Ishikawa (cell line): ENCODE measurements at regions not wholly inside any gene's neighbourhood (a gene's known extent, or its start where the extent isn't known, plus 50 kb on each side); places are given as distances from the start of the nearest gene placed in this dataset.

Experiments used
- CEBPB ChIP-seq: IDR thresholded peaks from 2 replicates; pipeline ENCODE4 v1.6.1; 2012
- CREB1 ChIP-seq: IDR thresholded peaks from 2 replicates; pipeline ENCODE4 v1.6.1; 2012; ENCODE audit warnings: low read depth
- EGR1 ChIP-seq: IDR thresholded peaks from 2 replicates; pipeline ENCODE4 v1.6.1; 2012
- EP300 ChIP-seq: IDR thresholded peaks from 2 replicates; pipeline ENCODE4 v1.6.1; 2012; ENCODE audit warnings: borderline replicate concordance
- FOXM1 ChIP-seq: IDR thresholded peaks from 2 replicates; pipeline ENCODE4 v1.6.1; 2012; ENCODE audit warnings: low read depth, borderline replicate concordance
- NFIC ChIP-seq: IDR thresholded peaks from 2 replicates; pipeline ENCODE4 v1.6.1; 2012
- RAD21 ChIP-seq: IDR thresholded peaks from 2 replicates; pipeline ENCODE4 v1.6.1; 2012; ENCODE audit warnings: low read depth
- TAF1 ChIP-seq: IDR thresholded peaks from 2 replicates; pipeline ENCODE4 v1.6.1; 2012; ENCODE audit warnings: low read depth, mild to moderate bottlenecking
- TCF12 ChIP-seq: IDR thresholded peaks from 2 replicates; pipeline ENCODE4 v1.6.1; 2012; ENCODE audit warnings: low read depth
- TEAD4 ChIP-seq: IDR thresholded peaks from 2 replicates; pipeline ENCODE4 v1.6.1; 2012
- YY1 ChIP-seq: IDR thresholded peaks from 2 replicates; pipeline ENCODE4 v1.6.1; 2012; ENCODE audit warnings: low read depth
- ZBTB7A ChIP-seq: IDR thresholded peaks from 2 replicates; pipeline ENCODE4 v1.6.1; 2012; ENCODE audit warnings: low read depth
- TF ChIP-seq, protein P1 (sequence below): IDR thresholded peaks from 2 replicates; pipeline ENCODE4 v1.6.1; 2012
- TF ChIP-seq, protein P2 (sequence below): IDR thresholded peaks from 2 replicates; pipeline ENCODE4 v1.6.1; 2012
- TF ChIP-seq, protein P3 (sequence below): IDR thresholded peaks from 2 replicates; pipeline ENCODE4 v1.6.1; 2012; ENCODE audit warnings: low read depth, mild to moderate bottlenecking

DNA sequence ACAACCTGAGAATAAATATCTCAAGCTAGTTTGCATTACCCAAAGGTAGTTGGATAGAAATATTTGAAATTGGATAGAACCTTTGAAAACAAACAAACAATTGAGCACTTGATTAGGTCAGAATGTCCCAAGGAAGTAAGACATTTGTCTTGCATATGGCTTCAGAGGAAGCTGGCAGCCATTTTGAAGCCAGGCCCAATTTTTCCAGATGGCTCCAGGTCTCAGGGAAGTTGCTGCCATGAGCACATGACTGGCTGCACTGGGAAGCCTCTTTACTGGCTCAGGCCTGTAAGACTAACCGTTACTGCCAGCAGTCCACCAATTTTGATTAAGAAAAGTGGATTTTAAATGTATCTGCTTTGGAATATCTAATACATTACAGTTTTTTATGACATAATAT lies 448.9 kb upstream of the DPH6 start:
- no peak for TF ChIP-seq EP300
- TF ChIP-seq TEAD4, result no peak
- TF ChIP-seq TAF1, result no peak
- no peak for TF ChIP-seq FOXM1
- TF ChIP-seq TCF12, result no peak
- TF ChIP-seq, protein P1, sequence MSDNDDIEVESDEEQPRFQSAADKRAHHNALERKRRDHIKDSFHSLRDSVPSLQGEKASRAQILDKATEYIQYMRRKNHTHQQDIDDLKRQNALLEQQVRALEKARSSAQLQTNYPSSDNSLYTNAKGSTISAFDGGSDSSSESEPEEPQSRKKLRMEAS, result no peak

DNA sequence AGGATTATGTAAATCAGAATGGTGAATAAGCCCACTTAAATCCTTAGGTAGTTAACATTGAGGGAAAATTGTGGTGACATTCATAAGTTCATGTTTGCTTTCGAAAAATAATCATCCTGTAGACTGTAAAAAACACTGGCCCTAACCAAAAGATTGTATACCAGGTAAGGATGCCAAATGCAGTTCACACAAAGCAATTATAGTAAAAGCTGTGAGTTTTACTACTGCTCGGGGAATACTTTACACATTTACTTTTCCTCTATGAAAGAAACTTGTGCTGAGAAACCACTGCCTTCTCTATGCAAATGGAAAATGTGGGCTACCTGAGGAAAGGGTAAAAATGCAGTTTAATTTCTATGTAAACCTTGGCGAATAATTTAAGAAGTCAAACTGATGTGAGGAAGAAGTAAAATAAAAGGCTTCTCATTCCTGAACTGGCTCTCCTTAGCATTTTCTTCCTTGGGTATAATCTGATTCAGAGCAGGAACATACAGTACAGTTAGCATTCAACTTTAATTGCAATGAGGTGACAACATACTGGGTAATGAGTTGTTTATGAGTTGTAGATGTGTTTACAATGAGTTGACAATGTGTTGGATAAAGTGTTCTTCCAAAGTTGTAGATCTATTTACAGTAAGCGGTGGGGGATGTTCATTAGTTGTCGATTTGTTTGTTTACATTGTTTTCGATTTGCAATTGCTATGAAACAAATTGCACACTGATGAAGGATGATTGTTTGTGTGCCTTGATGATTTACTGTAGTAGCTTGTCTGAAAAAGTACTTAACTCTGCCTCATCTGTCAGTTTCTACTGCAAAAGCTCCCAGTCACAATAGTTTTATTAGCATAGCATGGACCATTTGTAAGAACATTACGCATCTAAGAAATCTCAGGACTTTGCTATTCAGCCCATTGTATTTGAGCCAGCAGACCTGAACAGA lies 453.0 kb upstream of the DPH6 start:
- TF ChIP-seq, protein P1, result no peak
- no peak for TF ChIP-seq RAD21
- no peak for TF ChIP-seq EP300
- no peak for TF ChIP-seq FOXM1
- TF ChIP-seq ZBTB7A, result no peak
- no peak for TF ChIP-seq TCF12

DNA sequence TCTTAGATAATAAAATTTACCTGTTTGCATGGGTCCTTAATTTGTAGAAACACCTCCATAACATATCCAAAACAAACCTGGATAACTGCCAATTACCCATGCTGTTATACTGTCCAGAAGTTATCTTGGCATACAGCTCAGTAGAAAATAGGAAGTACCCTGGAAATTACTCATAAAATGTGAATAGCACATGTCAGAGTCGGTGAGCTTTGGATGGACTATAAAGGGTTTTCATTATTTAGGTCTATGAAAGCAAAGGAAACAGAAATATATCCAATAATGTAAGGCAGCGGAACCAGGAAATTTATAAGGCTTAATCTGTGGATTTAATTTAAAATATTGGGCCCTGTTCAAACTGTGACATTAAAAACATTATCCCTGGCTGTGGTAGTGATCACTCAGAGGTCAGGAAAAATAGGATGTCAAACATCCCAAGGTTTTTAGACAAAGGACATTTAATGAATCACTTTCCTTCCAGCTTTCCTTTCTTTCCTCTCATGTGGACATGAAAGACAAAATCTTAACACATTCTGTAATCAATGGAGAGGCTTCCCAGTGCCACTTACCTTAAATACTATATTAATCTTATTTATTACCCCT lies 459.0 kb upstream of the DPH6 start:
- TF ChIP-seq, protein P2, sequence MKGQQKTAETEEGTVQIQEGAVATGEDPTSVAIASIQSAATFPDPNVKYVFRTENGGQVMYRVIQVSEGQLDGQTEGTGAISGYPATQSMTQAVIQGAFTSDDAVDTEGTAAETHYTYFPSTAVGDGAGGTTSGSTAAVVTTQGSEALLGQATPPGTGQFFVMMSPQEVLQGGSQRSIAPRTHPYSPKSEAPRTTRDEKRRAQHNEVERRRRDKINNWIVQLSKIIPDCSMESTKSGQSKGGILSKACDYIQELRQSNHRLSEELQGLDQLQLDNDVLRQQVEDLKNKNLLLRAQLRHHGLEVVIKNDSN, result no peak
- no peak for TF ChIP-seq FOXM1
- no peak for TF ChIP-seq RAD21
- no peak for TF ChIP-seq ZBTB7A
- no peak for TF ChIP-seq EGR1
- no peak for TF ChIP-seq TCF12
- TF ChIP-seq, protein P1, result no peak
- no peak for TF ChIP-seq TAF1
- TF ChIP-seq EP300, result no peak
- no peak for TF ChIP-seq NFIC
- TF ChIP-seq YY1, result no peak
- no peak for TF ChIP-seq TEAD4
- no peak for TF ChIP-seq CEBPB

DNA sequence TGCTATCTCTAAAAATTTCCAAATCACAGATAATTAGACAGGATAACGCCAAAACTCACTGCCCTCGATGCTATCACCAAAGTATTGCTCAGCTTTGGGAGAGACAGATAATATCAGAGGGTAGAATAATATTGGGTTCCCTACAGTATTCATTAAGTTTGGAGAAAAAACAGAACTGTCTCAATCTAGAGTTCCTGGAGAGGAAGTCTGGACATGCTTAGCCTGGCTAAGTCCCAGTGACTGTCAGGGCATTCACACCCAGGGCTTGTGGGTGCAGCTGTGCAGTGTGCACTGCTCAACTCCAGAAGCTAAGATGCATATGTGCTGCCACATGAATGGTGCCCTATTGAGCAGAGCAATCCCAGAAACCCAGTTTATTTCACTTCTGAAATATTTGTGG lies 459.6 kb upstream of the DPH6 start:
- TF ChIP-seq NFIC (no peak), YY1 (no peak), CEBPB (no peak), TCF12 (no peak), FOXM1 (no peak), CREB1 (no peak), RAD21 (no peak)
- TF ChIP-seq, protein P1, result no peak
- TF ChIP-seq, protein P3, sequence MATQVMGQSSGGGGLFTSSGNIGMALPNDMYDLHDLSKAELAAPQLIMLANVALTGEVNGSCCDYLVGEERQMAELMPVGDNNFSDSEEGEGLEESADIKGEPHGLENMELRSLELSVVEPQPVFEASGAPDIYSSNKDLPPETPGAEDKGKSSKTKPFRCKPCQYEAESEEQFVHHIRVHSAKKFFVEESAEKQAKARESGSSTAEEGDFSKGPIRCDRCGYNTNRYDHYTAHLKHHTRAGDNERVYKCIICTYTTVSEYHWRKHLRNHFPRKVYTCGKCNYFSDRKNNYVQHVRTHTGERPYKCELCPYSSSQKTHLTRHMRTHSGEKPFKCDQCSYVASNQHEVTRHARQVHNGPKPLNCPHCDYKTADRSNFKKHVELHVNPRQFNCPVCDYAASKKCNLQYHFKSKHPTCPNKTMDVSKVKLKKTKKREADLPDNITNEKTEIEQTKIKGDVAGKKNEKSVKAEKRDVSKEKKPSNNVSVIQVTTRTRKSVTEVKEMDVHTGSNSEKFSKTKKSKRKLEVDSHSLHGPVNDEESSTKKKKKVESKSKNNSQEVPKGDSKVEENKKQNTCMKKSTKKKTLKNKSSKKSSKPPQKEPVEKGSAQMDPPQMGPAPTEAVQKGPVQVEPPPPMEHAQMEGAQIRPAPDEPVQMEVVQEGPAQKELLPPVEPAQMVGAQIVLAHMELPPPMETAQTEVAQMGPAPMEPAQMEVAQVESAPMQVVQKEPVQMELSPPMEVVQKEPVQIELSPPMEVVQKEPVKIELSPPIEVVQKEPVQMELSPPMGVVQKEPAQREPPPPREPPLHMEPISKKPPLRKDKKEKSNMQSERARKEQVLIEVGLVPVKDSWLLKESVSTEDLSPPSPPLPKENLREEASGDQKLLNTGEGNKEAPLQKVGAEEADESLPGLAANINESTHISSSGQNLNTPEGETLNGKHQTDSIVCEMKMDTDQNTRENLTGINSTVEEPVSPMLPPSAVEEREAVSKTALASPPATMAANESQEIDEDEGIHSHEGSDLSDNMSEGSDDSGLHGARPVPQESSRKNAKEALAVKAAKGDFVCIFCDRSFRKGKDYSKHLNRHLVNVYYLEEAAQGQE, result no peak
- TF ChIP-seq, protein P2, result no peak

DNA sequence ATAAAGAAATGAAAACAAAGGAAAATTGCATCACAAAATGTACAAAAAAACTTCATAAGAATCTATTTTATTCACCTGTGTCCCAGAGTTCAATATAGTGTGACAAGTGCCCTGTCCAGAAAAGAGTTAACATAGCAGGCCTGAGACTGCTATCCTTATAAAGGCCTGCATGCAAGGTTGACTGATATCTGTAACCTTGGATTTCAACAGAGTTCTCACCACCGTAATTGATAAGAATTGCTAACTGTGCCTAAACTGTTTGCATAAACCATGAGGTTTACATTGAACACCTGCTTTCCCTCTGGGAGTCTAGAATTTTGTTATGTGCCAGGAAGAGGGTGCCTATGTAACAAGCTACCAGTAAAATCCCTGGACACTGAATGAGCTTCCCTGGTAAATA lies 461.7 kb upstream of the DPH6 start:
- no peak for TF ChIP-seq CEBPB
- TF ChIP-seq NFIC, result no peak
- no peak for TF ChIP-seq TCF12
- TF ChIP-seq, protein P3, result no peak
- TF ChIP-seq EP300, result no peak
- no peak for TF ChIP-seq RAD21
- TF ChIP-seq CREB1, result no peak
- no peak for TF ChIP-seq EGR1
- TF ChIP-seq, protein P2, result no peak
- no peak for TF ChIP-seq TEAD4
